KMS-11 (cell line): ENCODE measurements at regions not wholly inside any gene's neighbourhood (a gene's known extent, or its start where the extent isn't known, plus 50 kb on each side); places are given as distances from the start of the nearest gene placed in this dataset.
"Not testable (repeated sequence)": the region's sequence is repeated elsewhere in the genome, so short reads cannot be mapped to it uniquely, and the experiment has no call there.

Experiments
- H2AFZ ChIP-seq: fragments of 200-600 bp; sonication (generic); 2 replicates; pipeline ENCODE4 v1.6.1; 2016; ENCODE audit warnings: antibody characterized with exemption, mixed run types, low read depth
- H3K27ac ChIP-seq: fragments of 200-600 bp; sonication (generic); 2 replicates; pipeline ENCODE4 v1.6.1; 2016; ENCODE audit warnings: mild to moderate bottlenecking, mixed run types
- H3K27me3 ChIP-seq: fragments of 200-600 bp; sonication (generic); 2 replicates; pipeline ENCODE4 v1.6.1; 2017; ENCODE audit warnings: mild to moderate bottlenecking, low read depth, mixed run types, moderate library complexity; ENCODE audit not compliant: insufficient read depth
- H3K36me3 ChIP-seq: fragments of 200-600 bp; sonication (generic); 2 replicates; pipeline ENCODE4 v1.6.1; 2017; ENCODE audit warnings: mild to moderate bottlenecking, mixed run types; ENCODE audit not compliant: insufficient read depth
- H3K4me1 ChIP-seq: fragments of 200-600 bp; sonication (generic); 2 replicates; pipeline ENCODE4 v1.6.1; 2016; ENCODE audit warnings: mild to moderate bottlenecking, low read depth, mixed run types; ENCODE audit not compliant: poor library complexity, severe bottlenecking
- H3K4me2 ChIP-seq: fragments of 200-600 bp; sonication (generic); 2 replicates; pipeline ENCODE4 v1.7.0; 2016; ENCODE audit warnings: mild to moderate bottlenecking, mixed run types
- H3K4me3 ChIP-seq: fragments of 200-600 bp; sonication (generic); IDR thresholded peaks from 2 replicates; pipeline ENCODE4 v1.6.1; 2017; ENCODE audit warnings: low read depth, low read length, mixed read lengths; ENCODE audit not compliant: insufficient read depth
- H3K79me2 ChIP-seq: fragments of 200-600 bp; sonication (generic); 2 replicates; pipeline ENCODE4 v1.6.1; 2016; ENCODE audit warnings: low read depth, mixed run types; ENCODE audit not compliant: insufficient read depth
- H3K9ac ChIP-seq: fragments of 200-600 bp; sonication (generic); 2 replicates; pipeline ENCODE4 v1.6.1; 2016; ENCODE audit warnings: mild to moderate bottlenecking, mixed run types
- H4K20me1 ChIP-seq: fragments of 200-600 bp; sonication (generic); 2 replicates; pipeline ENCODE4 v1.6.1; 2016; ENCODE audit warnings: mild to moderate bottlenecking, mixed run types; ENCODE audit not compliant: insufficient read depth
- TF ChIP-seq, protein P1 (sequence below): fragments of 200-600 bp; sonication (generic); conservative IDR thresholded peaks from 2 replicates; pipeline ENCODE4 v1.6.1; 2017; ENCODE audit warnings: low read depth, mild to moderate bottlenecking, antibody characterized with exemption, low read length, moderate library complexity, mixed read lengths

DNA sequence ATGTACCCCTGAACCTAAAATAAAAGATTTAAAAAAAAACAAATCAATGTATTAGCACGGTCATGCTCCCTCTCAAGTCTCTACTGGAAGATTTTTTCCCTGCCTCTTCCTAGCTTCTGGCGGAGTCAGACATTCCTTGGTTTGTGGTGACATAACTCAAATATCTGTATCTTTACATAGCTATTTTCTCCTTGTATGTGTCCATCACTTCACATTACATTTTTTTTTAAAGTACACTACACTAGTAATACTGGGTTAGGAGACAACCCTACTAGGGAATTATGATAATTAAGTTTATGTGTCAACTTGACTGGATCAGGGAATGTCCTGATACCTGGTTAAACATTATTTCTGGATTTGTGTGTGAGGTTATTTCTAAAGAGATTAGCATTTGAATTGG, 1197.9 kb downstream of the TECRL start:
- Histone ChIP-seq H3K9ac (no peak overlapping the region), H3K4me2 (no peak overlapping the region), H2AFZ (no peak overlapping the region), H3K4me1 (no peaks in the 10 kb centered on the region), H3K79me2 (no peaks in the 10 kb centered on the region), H4K20me1 (no peaks in the 10 kb centered on the region), H3K4me3 (no peak overlapping the region), H3K27ac (no peak overlapping the region), H3K36me3 (no peaks in the 10 kb centered on the region), H3K27me3 (no peaks in the 10 kb centered on the region)
- TF ChIP-seq, protein P1, sequence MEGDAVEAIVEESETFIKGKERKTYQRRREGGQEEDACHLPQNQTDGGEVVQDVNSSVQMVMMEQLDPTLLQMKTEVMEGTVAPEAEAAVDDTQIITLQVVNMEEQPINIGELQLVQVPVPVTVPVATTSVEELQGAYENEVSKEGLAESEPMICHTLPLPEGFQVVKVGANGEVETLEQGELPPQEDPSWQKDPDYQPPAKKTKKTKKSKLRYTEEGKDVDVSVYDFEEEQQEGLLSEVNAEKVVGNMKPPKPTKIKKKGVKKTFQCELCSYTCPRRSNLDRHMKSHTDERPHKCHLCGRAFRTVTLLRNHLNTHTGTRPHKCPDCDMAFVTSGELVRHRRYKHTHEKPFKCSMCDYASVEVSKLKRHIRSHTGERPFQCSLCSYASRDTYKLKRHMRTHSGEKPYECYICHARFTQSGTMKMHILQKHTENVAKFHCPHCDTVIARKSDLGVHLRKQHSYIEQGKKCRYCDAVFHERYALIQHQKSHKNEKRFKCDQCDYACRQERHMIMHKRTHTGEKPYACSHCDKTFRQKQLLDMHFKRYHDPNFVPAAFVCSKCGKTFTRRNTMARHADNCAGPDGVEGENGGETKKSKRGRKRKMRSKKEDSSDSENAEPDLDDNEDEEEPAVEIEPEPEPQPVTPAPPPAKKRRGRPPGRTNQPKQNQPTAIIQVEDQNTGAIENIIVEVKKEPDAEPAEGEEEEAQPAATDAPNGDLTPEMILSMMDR: no peak

DNA sequence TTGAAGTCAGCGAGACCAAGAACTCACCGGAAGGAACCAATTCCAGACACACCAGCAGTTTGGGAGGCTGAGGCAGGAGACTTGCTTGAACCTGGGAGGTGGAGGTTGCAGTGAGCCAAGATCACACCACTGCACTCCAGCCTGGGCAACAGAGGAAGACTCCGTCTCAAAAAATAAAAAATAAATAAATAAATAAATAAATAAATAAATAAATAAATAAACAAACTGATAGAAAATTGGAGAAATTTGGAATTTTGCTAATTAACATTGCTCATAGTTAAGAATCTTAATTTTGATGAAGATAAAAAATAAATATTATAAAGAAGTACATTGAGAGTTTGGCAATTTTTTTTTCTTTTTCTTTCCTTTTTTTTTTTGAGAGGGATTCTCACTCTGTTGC, 1216.2 kb downstream of the TECRL start:
- not testable (repeated sequence) for H3K27ac ChIP-seq, H3K79me2 ChIP-seq, H3K27me3 ChIP-seq, H3K4me2 ChIP-seq, H2AFZ ChIP-seq, H4K20me1 ChIP-seq, H3K36me3 ChIP-seq, H3K9ac ChIP-seq, H3K4me1 ChIP-seq, H3K4me3 ChIP-seq

DNA sequence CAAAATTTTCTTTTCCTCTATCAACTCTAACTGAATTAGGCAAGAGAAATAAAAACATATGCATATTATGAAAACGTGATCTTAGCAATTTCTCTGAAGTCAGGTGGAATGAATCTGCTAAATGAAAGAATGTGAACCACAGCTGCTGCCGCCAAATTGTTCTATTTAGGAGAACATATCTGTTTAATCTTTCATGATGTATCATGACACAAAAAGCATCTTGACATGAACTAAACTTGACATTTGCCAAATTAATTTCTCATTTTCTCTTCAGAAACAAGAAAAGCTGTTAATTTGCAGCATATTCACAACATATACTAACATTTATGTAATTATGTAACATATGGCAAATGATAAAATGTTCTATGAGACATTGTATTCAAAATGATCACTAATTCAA, 1237.9 kb downstream of the TECRL start:
- Histone ChIP-seq H3K36me3 (no peaks in the 10 kb centered on the region), H3K4me2 (no peak overlapping the region), H3K4me3 (no peak overlapping the region), H3K27ac (no peak overlapping the region), H4K20me1 (no peaks in the 10 kb centered on the region), H2AFZ (no peak overlapping the region), H3K9ac (no peak overlapping the region), H3K79me2 (no peaks in the 10 kb centered on the region), H3K4me1 (no peaks in the 10 kb centered on the region), H3K27me3 (no peaks in the 10 kb centered on the region)
- TF ChIP-seq, protein P1: no peak

DNA sequence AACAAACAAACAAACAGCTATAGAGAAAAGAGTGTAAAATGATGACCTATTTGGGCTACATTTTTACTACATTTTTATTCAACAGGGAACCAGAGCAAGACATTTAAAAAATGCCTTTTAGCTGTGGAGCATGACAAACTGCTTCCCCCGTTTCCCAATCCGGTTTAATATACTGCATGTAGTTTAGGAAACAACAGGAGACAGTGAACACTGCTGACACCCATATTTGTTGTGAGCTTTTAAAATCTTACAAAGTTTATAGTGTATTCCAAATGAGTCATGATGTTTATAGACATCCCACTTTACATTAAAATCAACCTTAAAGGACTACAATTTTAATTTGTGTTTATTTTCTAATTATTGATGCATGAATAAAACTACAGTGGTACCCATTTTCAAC, 1238.3 kb downstream of the TECRL start:
- no peaks in the 10 kb centered on the region for H4K20me1 ChIP-seq
- H3K4me3 ChIP-seq: no peak overlapping the region
- TF ChIP-seq, protein P1: no peak
- no peaks in the 10 kb centered on the region for H3K4me1 ChIP-seq
- H3K27ac ChIP-seq: no peak overlapping the region
- H3K27me3 ChIP-seq: no peaks in the 10 kb centered on the region
- no peak overlapping the region for H3K4me2 ChIP-seq
- H3K79me2 ChIP-seq: no peaks in the 10 kb centered on the region
- H2AFZ ChIP-seq: no peak overlapping the region
- H3K9ac ChIP-seq: no peak overlapping the region
- H3K36me3 ChIP-seq: no peaks in the 10 kb centered on the region

DNA sequence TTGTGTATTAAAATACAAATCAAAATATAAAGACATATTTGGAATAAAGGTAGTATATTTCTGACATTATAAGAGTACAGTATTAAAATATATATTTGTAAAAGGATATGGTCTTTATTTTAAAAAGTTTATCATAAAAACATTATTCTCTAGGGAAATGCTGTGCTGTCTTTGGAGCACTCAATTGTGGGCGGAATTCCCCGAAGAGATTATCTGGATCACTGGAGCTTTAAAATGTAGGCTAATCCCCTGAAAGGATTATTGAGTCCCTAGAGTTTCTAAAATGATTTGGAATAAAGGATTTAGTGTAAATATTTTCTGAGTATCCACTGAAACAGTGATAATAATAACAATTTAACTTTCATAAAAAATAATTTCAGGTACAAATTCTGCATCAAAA, 1239.4 kb downstream of the TECRL start:
- Histone ChIP-seq H3K27me3 (no peaks in the 10 kb centered on the region), H3K4me3 (no peak overlapping the region), H3K4me2 (no peak overlapping the region), H2AFZ (no peak overlapping the region), H3K79me2 (no peaks in the 10 kb centered on the region), H3K4me1 (no peaks in the 10 kb centered on the region), H4K20me1 (no peaks in the 10 kb centered on the region), H3K9ac (no peak overlapping the region), H3K27ac (no peak overlapping the region), H3K36me3 (no peaks in the 10 kb centered on the region)
- TF ChIP-seq, protein P1: no peak
